Erythroblast (primary cell): ENCODE measurements at regions not wholly inside any gene's neighbourhood (a gene's known extent, or its start where the extent isn't known, plus 50 kb on each side); places are given as distances from the start of the nearest gene placed in this dataset.
"Not testable (repeated sequence)": the region's sequence is repeated elsewhere in the genome, so short reads cannot be mapped to it uniquely, and the experiment has no call there.

Experiments
- GATA1 ChIP-seq: IDR thresholded peaks from 2 replicates; pipeline ENCODE4 v1.6.1; 2011; ENCODE audit warnings: low read depth, mild to moderate bottlenecking, control low read depth, low read length, moderate library complexity
- POLR2A ChIP-seq: IDR thresholded peaks from 2 replicates; pipeline ENCODE4 v1.6.1; 2011; ENCODE audit warnings: mild to moderate bottlenecking, low read length

- TF ChIP-seq POLR2A, GATA1: not testable (repeated sequence)
Observed at GRCh38 chr2:35176726-35177125, 1178.9 kb upstream of the CRIM1 start.
